GM12865 (cell line): ENCODE measurements at regions not wholly inside any gene's neighbourhood (a gene's known extent, or its start where the extent isn't known, plus 50 kb on each side); places are given as distances from the start of the nearest gene placed in this dataset.

Experiments
- DNase-seq: peaks from one replicate; pipeline ENCODE4 v3.0.0; 2010; ENCODE audit warnings: low read depth
- H3K4me3 ChIP-seq: 2 replicates; pipeline ENCODE4 v1.5.1; 2011; ENCODE audit warnings: mild to moderate bottlenecking, low read depth, low read length, control low read depth
- TF ChIP-seq, protein P1 (sequence below): IDR thresholded peaks from 2 replicates; pipeline ENCODE4 v1.5.1; 2011; ENCODE audit warnings: low read length, control low read depth, low read depth, inconsistent platforms; ENCODE audit not compliant: insufficient read depth; ENCODE audit errors: missing control alignments

DNA sequence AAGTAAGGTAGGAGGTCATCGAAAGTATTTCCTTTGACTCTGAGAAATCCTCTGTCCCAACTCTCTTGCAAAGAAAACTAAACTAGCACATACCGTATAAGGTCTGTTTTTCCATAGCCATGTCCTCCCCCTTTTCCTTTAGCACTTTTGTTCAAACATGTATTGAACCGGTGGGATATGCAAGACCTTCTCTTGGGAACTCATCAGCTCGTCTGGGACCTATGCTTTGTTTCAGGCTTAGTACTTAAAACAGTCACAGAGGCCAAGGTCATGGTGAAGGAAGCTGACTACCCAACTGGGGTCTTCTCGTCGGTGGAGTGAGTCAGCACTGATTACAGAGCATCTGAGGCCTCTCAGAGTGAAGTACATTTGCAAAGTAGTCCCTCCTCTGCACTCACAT, 185.0 kb downstream of the ZBTB18 start:
- DNase-seq, result no peak
- TF ChIP-seq, protein P1, sequence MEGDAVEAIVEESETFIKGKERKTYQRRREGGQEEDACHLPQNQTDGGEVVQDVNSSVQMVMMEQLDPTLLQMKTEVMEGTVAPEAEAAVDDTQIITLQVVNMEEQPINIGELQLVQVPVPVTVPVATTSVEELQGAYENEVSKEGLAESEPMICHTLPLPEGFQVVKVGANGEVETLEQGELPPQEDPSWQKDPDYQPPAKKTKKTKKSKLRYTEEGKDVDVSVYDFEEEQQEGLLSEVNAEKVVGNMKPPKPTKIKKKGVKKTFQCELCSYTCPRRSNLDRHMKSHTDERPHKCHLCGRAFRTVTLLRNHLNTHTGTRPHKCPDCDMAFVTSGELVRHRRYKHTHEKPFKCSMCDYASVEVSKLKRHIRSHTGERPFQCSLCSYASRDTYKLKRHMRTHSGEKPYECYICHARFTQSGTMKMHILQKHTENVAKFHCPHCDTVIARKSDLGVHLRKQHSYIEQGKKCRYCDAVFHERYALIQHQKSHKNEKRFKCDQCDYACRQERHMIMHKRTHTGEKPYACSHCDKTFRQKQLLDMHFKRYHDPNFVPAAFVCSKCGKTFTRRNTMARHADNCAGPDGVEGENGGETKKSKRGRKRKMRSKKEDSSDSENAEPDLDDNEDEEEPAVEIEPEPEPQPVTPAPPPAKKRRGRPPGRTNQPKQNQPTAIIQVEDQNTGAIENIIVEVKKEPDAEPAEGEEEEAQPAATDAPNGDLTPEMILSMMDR, result no peak
- H3K4me3 ChIP-seq, result no peak overlapping the region

DNA sequence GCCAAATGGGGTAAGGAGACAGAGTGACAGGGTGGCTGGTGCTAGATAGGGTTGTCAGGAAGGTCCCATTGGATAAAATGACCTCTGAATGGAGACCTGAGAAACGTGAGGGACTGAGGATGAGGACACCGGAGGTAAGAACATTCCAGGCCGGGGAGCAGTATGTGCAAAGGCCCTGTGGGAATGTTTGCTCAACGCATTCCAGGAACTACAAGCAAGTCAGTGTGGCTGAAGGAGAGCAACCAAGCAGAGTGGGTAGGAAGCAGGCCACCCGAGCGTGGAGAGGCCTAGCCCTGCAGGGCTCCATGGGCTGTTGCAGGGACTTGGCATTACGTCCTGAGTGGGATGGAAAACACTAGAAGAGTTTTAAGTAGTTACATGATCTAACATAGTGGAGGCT, 185.6 kb downstream of the ZBTB18 start:
- H3K4me3 ChIP-seq, result no peak overlapping the region
- no peak for DNase-seq
- TF ChIP-seq, protein P1, result no peak

DNA sequence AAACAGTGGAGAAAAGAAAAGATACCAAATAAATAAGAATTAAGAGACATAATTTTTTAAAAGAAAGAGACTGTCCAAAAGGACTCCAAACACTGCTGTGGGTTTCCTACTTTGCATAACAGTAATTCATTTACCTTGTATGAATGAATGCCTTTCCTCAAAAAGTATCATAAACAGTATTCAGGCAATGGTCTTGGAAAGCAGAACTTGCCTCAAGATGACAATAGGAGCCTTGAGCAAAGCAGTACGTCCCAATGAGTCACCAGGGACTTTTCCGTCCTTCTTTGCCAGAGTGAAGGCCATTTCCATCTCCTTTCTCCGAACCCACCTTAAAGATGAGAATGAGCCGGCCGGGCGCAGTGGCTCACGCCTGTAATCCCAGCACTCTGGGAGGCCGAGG, 186.4 kb downstream of the ZBTB18 start:
- DNase-seq, result no peak
- H3K4me3 ChIP-seq, result no peak overlapping the region
- TF ChIP-seq, protein P1, result no peak

DNA sequence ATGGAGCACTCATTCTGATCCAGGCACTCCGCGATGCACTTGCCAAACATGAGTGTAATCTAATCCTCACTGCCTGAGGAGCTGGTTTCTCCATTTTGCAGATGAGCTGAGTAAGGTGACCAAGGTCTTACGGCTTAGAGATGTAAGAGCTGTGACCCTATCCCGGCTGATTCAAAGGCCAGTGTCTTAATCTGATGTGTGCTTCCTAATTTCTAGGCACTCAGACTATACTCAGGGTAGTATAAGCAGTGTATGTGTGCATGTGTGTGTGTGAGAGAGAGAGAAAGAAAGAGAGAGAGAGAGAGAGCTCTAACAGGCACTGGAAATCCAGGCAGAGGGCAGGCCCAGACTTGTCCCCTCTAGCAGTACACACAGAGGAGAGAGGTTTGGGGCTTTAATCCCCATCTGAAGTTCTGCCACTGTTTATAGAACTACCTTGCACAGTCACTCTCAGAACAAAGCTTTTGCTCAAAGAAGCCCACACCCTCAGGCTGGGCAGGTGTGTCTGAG, 188.2 kb downstream of the ZBTB18 start:
- TF ChIP-seq, protein P1, result no peak
- no peak overlapping the region for H3K4me3 ChIP-seq
- peak; percentile 56 for DNase-seq

DNA sequence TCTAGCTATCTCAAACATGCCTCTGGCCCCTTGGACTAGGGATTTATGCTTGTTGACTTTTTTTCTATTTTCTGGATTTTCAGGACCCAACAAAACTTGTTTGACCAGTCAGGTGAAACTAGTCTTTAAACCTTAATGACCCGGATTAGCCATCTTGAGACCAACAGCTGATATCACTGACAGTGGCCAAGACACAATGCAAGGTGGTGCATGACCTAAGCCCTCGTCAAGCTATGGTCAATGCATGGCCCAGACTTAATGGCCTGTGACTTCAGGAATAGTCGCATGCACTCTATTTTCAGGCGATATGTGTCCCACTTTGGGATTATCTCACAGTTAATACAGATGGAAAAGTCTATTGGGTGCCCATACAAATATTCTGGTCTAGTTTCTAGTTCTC, 190.4 kb downstream of the ZBTB18 start:
- DNase-seq, result no peak
- H3K4me3 ChIP-seq, result no peak overlapping the region
- TF ChIP-seq, protein P1, result no peak

DNA sequence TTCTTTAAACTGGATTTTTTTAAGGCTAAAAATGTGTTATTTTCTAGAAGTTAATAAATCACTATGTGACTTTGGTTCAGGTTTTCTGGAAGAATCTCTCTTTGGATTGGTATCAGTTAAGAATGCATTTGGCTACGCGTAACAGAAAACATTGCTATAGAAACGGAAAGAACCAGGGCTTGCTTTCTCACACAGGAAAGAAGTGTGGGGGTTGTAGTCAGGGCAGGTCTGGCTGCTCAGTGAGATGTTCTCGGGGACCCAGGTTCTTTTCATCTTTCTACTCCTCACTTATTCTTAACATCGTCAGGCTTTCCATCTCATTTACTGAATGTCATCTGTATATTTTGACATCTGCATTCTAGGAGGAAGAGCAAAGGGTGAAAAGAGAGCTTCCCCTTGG, 191.4 kb downstream of the ZBTB18 start:
- H3K4me3 ChIP-seq, result no peak overlapping the region
- DNase-seq, result peak; percentile 37
- TF ChIP-seq, protein P1, result no peak

DNA sequence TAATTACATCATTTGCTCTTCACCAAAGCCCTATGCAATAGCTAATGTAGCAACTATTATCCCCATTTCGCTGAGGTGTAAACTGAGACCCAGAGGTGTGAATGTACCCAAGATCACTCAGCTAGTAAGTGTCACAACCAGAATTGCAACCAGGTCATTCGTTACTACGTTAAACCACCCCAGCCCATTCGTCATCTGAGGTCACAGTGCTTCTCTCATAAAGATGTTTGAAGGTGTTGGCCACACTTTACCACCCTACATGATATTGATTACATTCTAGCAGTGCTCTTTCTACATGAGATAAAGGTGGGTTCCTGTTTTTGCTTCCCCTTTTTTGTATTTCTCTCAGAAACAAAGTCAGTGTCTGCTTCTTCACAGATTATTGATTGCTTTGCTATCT, 195.3 kb downstream of the ZBTB18 start:
- H3K4me3 ChIP-seq, result no peak overlapping the region
- TF ChIP-seq, protein P1, result no peak
- no peak for DNase-seq
